ENCODE measurements at regions not wholly inside any gene's neighbourhood (a gene's known extent, or its start where the extent isn't known, plus 50 kb on each side); places are given as distances from the start of the nearest gene placed in this dataset.

GRCh38 chr9:81532251-81532650 is 157.1 kb downstream of the TLE1 start:
- no peak for DNase-seq

- DNase-seq: no peak
Observed at GRCh38 chr9:81531511-81531910, 157.8 kb downstream of the TLE1 start.

GRCh38 chr9:81530846-81531245 is 158.5 kb downstream of the TLE1 start:
- no peak for DNase-seq

GRCh38 chr9:81530310-81530810 is 159.0 kb downstream of the TLE1 start:
- DNase-seq: no peak

GRCh38 chr9:81529556-81530193 is 159.7 kb downstream of the TLE1 start:
- DNase-seq: peak; percentile 80

- DNase-seq: no peak
Observed at GRCh38 chr9:81526587-81526986, 162.8 kb downstream of the TLE1 start.

- no peak for DNase-seq
Observed at GRCh38 chr9:81522716-81523551, 166.4 kb downstream of the TLE1 start.

GRCh38 chr9:81521892-81522291 is 167.5 kb downstream of the TLE1 start:
- no peak for DNase-seq

GRCh38 chr9:81519816-81520495 is 169.4 kb downstream of the TLE1 start:
- DNase-seq: no peak

- DNase-seq: no peak
Observed at GRCh38 chr9:81517954-81518353, 171.4 kb downstream of the TLE1 start.

GRCh38 chr9:81513059-81513458 is 176.3 kb downstream of the TLE1 start:
- DNase-seq: no peak

GRCh38 chr9:81512641-81513040 is 176.7 kb downstream of the TLE1 start:
- no peak for DNase-seq

- DNase-seq: no peak
Observed at GRCh38 chr9:81508476-81508875, 180.9 kb downstream of the TLE1 start.

GRCh38 chr9:81506941-81507864 is 182.1 kb downstream of the TLE1 start:
- no peak for DNase-seq

- DNase-seq: no peak
Observed at GRCh38 chr9:81499594-81499993, 189.8 kb downstream of the TLE1 start.

- no peak for DNase-seq
Observed at GRCh38 chr9:81499021-81499454, 190.3 kb downstream of the TLE1 start.

- no peak for DNase-seq
Observed at GRCh38 chr9:81498576-81498975, 190.8 kb downstream of the TLE1 start.

- no peak for DNase-seq
Observed at GRCh38 chr9:81497091-81497490, 192.3 kb downstream of the TLE1 start.

GRCh38 chr9:81492710-81493447 is 196.5 kb downstream of the TLE1 start:
- no peak for DNase-seq

GRCh38 chr9:81490605-81491331 is 198.6 kb downstream of the TLE1 start:
- no peak for DNase-seq

GRCh38 chr9:81489046-81489445 is 200.3 kb downstream of the TLE1 start:
- no peak for DNase-seq
